GM18861 (cell line): ENCODE measurements at regions not wholly inside any gene's neighbourhood (a gene's known extent, or its start where the extent isn't known, plus 50 kb on each side); places are given as distances from the start of the nearest gene placed in this dataset.

Experiments used
- ATAC-seq: cut with Tn5 transposase; IDR thresholded peaks from one replicate; pipeline ENCODE4 v1.9.1; 2021; ENCODE audit not compliant: unreplicated experiment

DNA sequence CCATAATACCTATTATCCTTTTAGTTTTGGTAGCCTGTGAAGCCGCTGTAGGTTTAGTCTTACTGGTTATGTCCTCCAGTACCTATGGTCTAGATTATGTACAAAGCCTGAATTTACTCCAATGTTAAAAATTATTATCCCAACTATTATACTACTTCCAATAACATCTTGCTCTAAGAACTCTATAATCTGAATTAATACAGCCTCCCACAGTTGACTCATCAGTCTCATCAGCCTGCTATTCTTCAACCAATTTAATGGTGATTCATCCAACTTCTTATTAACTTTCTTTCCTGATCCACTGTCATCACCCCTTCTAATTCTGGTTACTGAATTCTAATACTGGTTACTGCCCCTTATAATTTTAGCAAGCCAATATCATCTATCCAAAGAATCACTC lies 370.3 kb upstream of the OPRM1 start:
- ATAC-seq: no peak

DNA sequence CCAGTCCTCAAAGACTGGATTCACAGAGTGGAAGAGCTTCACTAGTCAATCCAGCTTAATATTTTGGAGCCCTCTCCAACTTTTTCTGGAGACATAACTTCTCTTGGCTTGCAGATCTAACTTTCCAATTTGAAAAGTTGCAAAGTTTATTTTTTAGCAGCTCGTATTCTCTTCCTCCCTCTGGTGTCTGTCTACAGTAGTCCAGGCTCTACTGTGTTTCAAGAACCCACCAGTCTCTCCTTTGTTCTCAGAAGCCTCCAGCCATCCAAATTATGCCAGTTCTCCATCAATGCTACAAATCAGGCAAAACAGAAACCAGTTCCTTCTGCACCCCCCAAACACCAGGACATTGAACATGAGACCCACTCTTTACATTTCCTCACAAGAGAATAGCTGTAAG lies 376.1 kb upstream of the OPRM1 start:
- no peak for ATAC-seq

DNA sequence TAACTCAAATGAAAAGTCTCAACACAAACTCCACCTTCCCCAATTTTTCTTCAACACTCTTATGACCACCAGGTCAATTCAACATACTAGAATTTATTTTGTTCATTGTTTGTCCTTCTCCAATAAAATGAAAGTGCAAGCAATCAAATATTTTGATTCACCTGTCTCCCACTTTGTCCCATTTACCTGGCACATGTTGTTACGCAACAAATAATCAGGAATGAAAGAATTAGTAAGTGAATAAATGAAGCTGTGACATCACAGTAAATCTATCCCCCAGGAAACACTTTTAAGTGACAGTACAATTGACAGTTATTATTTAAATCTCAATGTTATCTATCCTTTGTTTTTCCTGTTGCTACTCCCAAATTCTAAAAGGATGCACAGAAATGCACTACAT lies 393.7 kb upstream of the OPRM1 start:
- no peak for ATAC-seq

- ATAC-seq: no peak
Measured at GRCh38 chr6:153644000-153644399, 395.0 kb upstream of the OPRM1 start.

GRCh38 chr6:153634416-153634815 lies 404.6 kb upstream of the OPRM1 start:
- ATAC-seq: no peak

DNA sequence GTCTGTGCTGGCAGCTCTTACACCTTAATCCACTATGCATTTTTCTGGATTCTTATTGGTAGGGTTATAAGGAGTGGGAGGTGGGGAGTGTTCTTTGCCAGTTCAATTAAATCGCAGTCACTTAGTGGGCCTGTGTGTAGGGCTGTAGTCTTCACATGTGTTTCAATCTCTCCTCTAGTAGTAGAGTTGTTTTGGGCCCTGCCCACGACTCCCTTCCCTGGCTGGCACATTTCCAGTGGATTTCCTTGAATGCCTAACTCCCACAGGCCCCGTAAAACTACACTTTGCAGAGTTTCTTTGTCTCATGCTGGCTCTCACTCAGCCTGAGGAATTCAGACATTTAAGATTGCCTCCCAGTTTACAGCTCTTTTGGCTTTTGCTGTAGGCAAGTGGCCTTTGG lies 414.0 kb upstream of the OPRM1 start:
- ATAC-seq: no peak

- no peak for ATAC-seq
Measured at GRCh38 chr6:153624528-153624927, 414.5 kb upstream of the OPRM1 start.

DNA sequence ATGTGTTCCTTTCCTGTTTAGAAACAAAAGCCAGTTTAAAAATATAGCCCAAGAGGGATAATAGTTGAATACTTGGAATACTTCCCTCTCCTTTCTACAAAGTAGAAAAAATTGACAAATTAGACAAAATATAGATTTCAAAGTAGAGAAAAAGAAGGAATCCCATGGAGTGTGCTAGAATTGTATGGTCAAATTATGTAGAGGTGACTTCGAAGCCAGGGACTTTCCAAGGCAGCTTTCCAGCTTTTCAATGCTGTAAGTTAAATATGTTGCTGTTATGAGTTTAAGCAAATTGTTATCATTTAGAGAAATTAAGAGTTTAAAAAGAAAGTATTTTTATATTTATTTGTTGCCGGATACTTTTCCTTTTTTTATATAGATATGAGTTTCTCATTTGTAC lies 415.5 kb upstream of the OPRM1 start:
- no peak for ATAC-seq

GRCh38 chr6:153621491-153621890 lies 417.5 kb upstream of the OPRM1 start:
- no peak for ATAC-seq

GRCh38 chr6:153621070-153621469 lies 418.0 kb upstream of the OPRM1 start:
- no peak for ATAC-seq

DNA sequence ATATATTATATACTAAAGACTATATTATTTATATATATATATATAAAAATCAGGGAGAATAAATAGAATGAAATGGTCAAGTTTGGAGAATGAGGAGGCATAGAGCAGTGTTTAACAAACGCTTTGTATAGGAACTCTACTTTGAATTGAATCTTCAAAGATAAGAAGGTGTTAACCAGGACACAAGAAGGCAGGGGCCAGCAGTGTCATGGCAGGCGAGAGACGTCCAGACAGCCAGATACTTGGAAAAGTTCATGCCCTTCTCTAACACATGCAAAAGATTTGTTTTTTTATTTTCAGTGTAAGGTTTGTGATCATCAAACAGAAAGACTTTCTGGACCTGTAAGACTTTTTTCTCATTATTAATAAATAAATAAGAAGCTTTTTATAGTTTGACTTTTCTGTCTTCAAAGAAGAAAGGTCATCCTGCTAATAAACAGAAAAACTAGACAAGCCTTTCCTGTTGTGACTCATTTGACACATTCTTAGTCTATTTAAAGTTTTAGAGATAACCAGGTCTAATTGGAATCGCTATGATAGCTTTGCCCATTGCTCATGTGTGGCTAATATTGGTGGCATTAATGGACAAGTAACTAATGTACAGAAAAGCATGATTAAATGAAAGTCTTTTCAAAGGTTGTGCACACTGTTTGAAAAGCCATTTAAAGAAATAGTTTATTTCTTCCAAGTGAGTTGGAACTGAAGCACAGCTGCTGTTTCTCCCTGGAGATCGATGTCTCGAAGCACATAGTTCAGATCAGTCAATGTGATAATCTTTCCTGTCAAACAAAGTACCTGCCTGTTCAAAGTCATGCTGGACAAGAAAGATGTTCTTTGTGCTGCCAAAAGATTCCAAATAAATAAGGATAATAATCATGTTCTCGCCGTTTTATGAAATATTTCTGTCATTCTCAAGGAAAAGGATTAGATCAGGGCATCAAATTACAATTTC lies 420.4 kb upstream of the OPRM1 start:
- ATAC-seq: no peak

GRCh38 chr6:153616506-153616905 lies 422.5 kb upstream of the OPRM1 start:
- no peak for ATAC-seq

DNA sequence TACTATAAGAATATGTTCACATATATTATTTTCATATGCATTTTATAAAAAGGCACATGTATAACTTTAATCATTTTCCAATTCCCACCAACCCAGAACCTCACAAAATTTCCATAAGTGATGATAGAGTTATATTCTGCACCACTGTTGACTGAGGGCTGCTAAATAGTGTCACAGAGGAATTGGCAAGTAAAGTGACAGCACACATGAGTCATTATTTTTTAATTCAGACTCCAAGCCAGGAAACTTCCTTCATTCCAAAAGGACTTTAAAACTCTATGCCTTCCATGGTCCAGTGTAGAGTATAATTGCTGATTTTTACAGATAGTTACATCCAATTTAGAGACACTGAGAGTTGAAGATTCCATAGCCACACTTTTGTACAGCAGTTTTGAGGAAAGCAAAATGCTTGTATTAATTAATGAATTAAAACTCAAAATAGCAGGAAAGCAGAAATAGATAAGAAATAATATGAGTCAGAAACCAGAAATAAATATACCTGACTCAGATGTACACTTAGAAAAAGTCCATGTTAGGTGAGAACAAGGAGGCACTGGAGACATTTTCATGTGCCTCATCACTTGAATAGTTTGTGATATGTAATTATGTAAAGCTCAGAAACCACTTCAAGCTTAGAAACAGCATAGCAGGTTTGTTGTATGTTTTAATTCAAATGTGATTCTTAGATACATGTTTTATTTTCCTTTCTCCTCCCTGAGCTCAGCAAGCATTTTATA lies 425.2 kb upstream of the OPRM1 start:
- no peak for ATAC-seq

DNA sequence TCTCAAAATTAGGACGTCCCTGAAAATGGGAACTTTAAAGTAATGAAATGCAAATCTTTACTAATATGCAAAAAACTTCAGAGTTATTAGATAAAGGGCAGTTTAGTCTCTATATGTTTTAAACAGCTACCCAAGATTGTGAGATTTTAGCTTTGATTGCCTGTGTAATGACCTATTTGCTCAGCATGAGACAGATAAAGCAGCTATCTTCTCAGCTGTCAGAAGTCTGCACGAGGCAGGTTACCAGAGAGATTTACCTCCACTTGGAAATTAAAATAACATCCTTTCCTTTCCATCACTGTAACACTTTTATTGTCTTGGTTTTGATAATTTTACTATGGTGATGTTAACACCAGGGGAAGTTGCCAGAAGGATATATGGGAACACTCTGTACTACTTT lies 436.6 kb upstream of the OPRM1 start:
- no peak for ATAC-seq

- no peak for ATAC-seq
Measured at GRCh38 chr6:153599901-153600300, 439.1 kb upstream of the OPRM1 start.

DNA sequence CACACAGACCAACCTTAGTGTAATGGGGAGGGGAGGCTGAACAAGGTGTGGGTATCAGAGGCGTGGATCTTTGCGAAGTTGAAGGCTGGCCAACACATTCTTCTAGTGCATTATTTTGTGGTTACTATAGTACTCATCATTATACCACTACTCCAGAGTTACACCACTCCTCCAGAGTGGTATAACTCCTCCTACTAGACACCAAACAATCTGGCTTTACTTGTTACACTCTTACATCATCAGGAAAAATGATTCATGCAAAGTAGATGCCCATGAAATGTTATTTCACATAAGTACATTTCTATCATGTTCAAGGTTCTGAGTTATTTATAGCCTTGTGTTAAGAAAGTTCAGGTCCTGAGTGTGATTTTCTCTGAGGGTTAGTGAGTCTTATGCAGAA lies 443.1 kb upstream of the OPRM1 start:
- ATAC-seq: no peak

DNA sequence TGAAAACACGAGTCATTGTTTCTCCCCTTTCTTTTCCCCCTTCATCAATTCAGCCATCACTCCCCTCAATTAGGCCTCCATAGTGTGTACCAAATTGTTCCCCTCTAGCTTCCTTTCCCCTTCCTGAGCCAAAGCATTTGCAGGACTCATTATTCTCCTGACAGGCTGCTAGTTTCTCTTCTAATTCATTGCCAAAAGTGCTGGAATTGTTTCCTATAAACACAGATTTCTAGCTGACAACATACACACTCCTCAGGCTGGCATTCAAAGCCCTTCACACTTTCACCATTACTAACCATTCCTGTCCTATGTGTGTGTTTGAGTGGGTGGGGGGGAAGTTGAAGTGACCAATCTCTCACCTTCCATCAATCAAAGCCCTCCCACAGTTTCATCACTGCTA lies 444.2 kb upstream of the OPRM1 start:
- no peak for ATAC-seq

DNA sequence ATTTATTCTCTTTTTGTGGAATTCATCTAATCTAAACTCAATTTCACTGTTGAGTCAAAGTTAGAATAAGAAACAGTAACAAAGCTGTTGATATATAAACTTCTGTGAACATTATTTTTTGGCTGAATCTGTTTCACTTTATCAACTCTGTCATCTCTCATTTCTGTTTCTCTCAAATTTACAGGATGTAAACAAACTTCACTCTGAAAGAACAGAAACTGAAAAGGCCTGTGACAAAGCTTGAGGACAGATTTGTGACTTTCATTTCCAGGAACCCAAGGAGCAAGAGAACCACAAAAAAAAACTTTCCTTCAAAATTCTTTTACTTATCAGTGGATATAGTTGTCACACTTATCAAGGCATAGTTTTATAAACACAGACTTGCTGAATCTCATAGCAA lies 447.9 kb upstream of the OPRM1 start:
- no peak for ATAC-seq

GRCh38 chr6:153590411-153590810 lies 448.6 kb upstream of the OPRM1 start:
- no peak for ATAC-seq

DNA sequence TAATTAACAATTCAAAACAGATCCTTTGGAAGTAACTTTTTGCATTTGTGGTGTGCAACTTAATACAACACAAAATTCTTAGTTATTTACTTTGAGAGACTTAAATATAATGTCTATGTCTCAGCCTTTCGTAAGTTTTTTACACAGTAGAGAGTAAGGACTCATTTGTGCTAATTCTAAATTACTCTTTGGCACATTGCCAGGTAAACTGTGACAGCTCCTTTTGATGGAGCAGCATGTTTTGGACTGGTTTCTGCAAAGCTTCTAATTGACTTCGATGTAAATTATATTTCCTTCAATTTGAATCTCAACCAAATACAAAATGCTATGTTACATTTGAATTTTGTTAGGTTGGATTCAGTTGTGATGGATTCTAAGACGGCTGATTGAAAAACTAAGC lies 450.7 kb upstream of the OPRM1 start:
- no peak for ATAC-seq

DNA sequence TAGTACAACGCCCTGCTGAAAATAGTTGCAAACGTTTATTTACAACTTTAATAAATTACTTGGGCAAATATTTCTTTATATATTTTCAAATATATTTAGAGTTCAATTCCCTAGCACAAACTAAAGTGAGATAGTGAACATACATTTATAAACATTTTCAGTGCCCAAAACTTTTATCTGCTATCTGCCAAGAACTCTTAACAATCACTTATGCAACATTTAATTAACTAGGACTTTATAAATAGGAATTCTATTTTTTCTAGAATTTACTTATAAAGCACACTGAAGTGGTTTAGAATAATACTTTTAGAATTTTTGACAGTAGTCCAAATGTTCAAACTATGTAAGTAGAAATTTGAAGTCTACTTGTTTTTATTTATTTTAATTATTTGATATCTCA lies 452.6 kb upstream of the RGS17 start:
- ATAC-seq: no peak

GRCh38 chr6:153580776-153581175 lies 449.7 kb upstream of the RGS17 start:
- no peak for ATAC-seq
